ENCODE measurements at regions not wholly inside any gene's neighbourhood (a gene's known extent, or its start where the extent isn't known, plus 50 kb on each side); places are given as distances from the start of the nearest gene placed in this dataset.

GRCh38 chr4:126954537-126955291 lies 678.0 kb upstream of the INTU start:
- H3K4me3 ChIP-seq (ENCODE audit: low read depth, low read length): no peak overlapping the region
- DNase-seq (ENCODE audit: low read depth): no peak
- TF ChIP-seq CTCF (IDR thresholded peaks at IDR 0.05; ENCODE audit: insufficient read depth, low read depth, low read length, missing control alignments): no peak

GRCh38 chr4:126955292-126956183 lies 677.2 kb upstream of the INTU start:
- DNase-seq (ENCODE audit: low read depth): no peak
- TF ChIP-seq CTCF (IDR thresholded peaks at IDR 0.05; ENCODE audit: insufficient read depth, low read depth, low read length, missing control alignments): no peak

GRCh38 chr4:126956184-126956897 lies 676.4 kb upstream of the INTU start:
- no peak for TF ChIP-seq CTCF (IDR thresholded peaks at IDR 0.05; ENCODE audit: insufficient read depth, low read depth, low read length, missing control alignments)
- no peak overlapping the region for H3K4me3 ChIP-seq (ENCODE audit: low read depth, low read length)
- no peak for DNase-seq (ENCODE audit: low read depth)

More at GRCh38 chr4:126955292-126956183, 677.2 kb upstream of the INTU start:
- no peak overlapping the region for H3K4me3 ChIP-seq (ENCODE audit: low read depth, low read length)

GRCh38 chr4:126957556-126957955 lies 675.2 kb upstream of the INTU start:
- no peak for TF ChIP-seq CTCF (IDR thresholded peaks at IDR 0.05; ENCODE audit: insufficient read depth, low read depth, low read length, missing control alignments)
- no peak overlapping the region for H3K4me3 ChIP-seq (ENCODE audit: low read depth, low read length)
- DNase-seq (ENCODE audit: low read depth): no peak

- no peak for TF ChIP-seq CTCF (IDR thresholded peaks at IDR 0.05; ENCODE audit: insufficient read depth, low read depth, low read length, missing control alignments)
- DNase-seq (ENCODE audit: low read depth): no peak
- no peak overlapping the region for H3K4me3 ChIP-seq (ENCODE audit: low read depth, low read length)
Observed at GRCh38 chr4:126957987-126958386, 674.8 kb upstream of the INTU start.

- no peak for TF ChIP-seq CTCF (IDR thresholded peaks at IDR 0.05; ENCODE audit: insufficient read depth, low read depth, low read length, missing control alignments)
- DNase-seq (ENCODE audit: low read depth): no peak
- no peak overlapping the region for H3K4me3 ChIP-seq (ENCODE audit: low read depth, low read length)
Observed at GRCh38 chr4:126958482-126958881, 674.3 kb upstream of the INTU start.

Measured in GM12865 (cell line).